ENCODE measurements at regions not wholly inside any gene's neighbourhood (a gene's known extent, or its start where the extent isn't known, plus 50 kb on each side); places are given as distances from the start of the nearest gene placed in this dataset.

- TF ChIP-seq POLR2A (IDR thresholded peaks at IDR 0.05; ENCODE audit: low read depth, low read length), result no peak
- TF ChIP-seq TAF1 (IDR thresholded peaks at IDR 0.05; ENCODE audit: low read depth, low read length), result no peak
- no peak for TF ChIP-seq POLR2AphosphoS5 (IDR thresholded peaks at IDR 0.05; ENCODE audit: low read depth, low read length)
- no peak for TF ChIP-seq PAX5 (IDR thresholded peaks at IDR 0.05; ENCODE audit: insufficient read depth, low read length, severe bottlenecking)
- no peak for TF ChIP-seq SPI1 (IDR thresholded peaks at IDR 0.05; ENCODE audit: low read depth, low read length)
- no peak for TF ChIP-seq POU2F2 (IDR thresholded peaks at IDR 0.05; ENCODE audit: low read depth, low read length)
These were observed 92.9 kb upstream of the GPRIN3 start for GRCh38 chr4:89400287-89401035.

All from GM12891 (cell line).